GM12878 (cell line): ENCODE measurements at regions not wholly inside any gene's neighbourhood (a gene's known extent, or its start where the extent isn't known, plus 50 kb on each side); places are given as distances from the start of the nearest gene placed in this dataset.

ENCODE experiments used
- ATAC-seq: fragments of 200-7000 bp; cut with Tn5 transposase; 3 replicates; pipeline ENCODE4 v1.9.1; 2020; ENCODE audit warnings: mild to moderate bottlenecking, moderate library complexity
- BruUV-seq: library from RNA; stranded (reverse); fragments of 400-500 nt; replicated peaks from 2 replicates; lab custom pipeline; 2021; lab: Mats Ljungman, UMichigan
- CTCF ChIA-PET: fragments of 300-600 bp; sonication (Branson Sonifier 250); formaldehyde crosslinking; extraction: SDS; loops from one replicate; lab custom pipeline; 2021; ENCODE audit warnings: inconsistent platforms; lab: Yijun Ruan, JAX
- POLR2A ChIA-PET: fragments of 350-600 bp; formaldehyde crosslinking; extraction: SDS; loops from one replicate; lab custom pipeline; 2021; ENCODE audit warnings: inconsistent platforms; lab: Charles Lee
- RAD21 ChIA-PET: fragments of 300-600 bp; sonication (Branson Sonifier 250); formaldehyde crosslinking; loops from one replicate; lab custom pipeline; 2023; ENCODE audit warnings: antibody characterized with exemption; ENCODE audit not compliant: unreplicated experiment; lab: Charles Lee
- SMC1A ChIA-PET: fragments of 300-600 bp; sonication (Branson Sonifier 250); formaldehyde crosslinking; loops from one replicate; lab custom pipeline; 2023; ENCODE audit not compliant: unreplicated experiment, uncharacterized antibody; lab: Charles Lee
- DNase-seq: peaks from one replicate; pipeline ENCODE4 v3.0.0-alpha.2; 2011; ENCODE audit warnings: low read depth, low spot score
- FAIRE-seq: peaks from 3 replicates; lab custom pipeline; 2011; peaks lifted over from hg19 to GRCh38; lab: Jason Lieb, UNC
- H2AFZ ChIP-seq: 2 replicates; pipeline ENCODE4 v1.6.0; 2011; ENCODE audit warnings: low read depth, low read length, control low read depth; ENCODE audit not compliant: control insufficient read depth
- H3K27ac ChIP-seq: 2 replicates; pipeline ENCODE4 v1.5.1; 2011; ENCODE audit warnings: control low read depth; ENCODE audit not compliant: control insufficient read depth, insufficient read depth
- H3K27me3 ChIP-seq, 2 experiments: replicated peaks in 1 of 2; 2 replicates each; pipeline versions ENCODE4 v1.6.0 to v1.6.1; 2011; ENCODE audit warnings: low read length in 1 of 2; ENCODE audit not compliant: control insufficient read depth in 2 of 2, insufficient read depth in 2 of 2
- H3K36me3 ChIP-seq, 2 experiments: 2 replicates each; pipeline ENCODE4 v1.5.1; 2011; ENCODE audit warnings: low read length in 1 of 2; ENCODE audit not compliant: control insufficient read depth in 2 of 2, insufficient read depth in 2 of 2
- H3K4me1 ChIP-seq: 2 replicates; pipeline ENCODE4 v1.6.1; 2011; ENCODE audit warnings: mild to moderate bottlenecking, low read length, moderate library complexity, mixed read lengths; ENCODE audit not compliant: control insufficient read depth, insufficient read depth
- H3K4me2 ChIP-seq: 2 replicates; pipeline ENCODE4 v1.6.0; 2011; ENCODE audit warnings: control low read depth; ENCODE audit not compliant: control insufficient read depth, insufficient read depth
- H3K4me3 ChIP-seq: fragments of 200-600 bp; sonication (generic); 2 replicates; pipeline ENCODE4 v1.5.1; 2016
- H3K79me2 ChIP-seq: 2 replicates; pipeline ENCODE4 v1.6.0; 2011; ENCODE audit warnings: low read length; ENCODE audit not compliant: control insufficient read depth, insufficient read depth
- H3K9ac ChIP-seq: 2 replicates; pipeline ENCODE4 v1.8.0; 2011; ENCODE audit warnings: low read length, control low read depth, mixed read lengths; ENCODE audit not compliant: control insufficient read depth, insufficient read depth
- H3K9me3 ChIP-seq: replicated peaks from 3 replicates; pipeline ENCODE4 v1.5.1; 2011; ENCODE audit warnings: mild to moderate bottlenecking, low read length; ENCODE audit not compliant: control insufficient read depth, insufficient read depth
- H4K20me1 ChIP-seq: 2 replicates; pipeline ENCODE4 v1.6.0; 2011; ENCODE audit not compliant: control insufficient read depth, insufficient read depth
- EGR1 ChIP-seq, 2 experiments: IDR thresholded peaks; 1 replicate in 1 of 2; 2 replicates in 1 of 2; pipeline ENCODE4 v1.6.1; 2011 to 2012; ENCODE audit warnings: low read depth in 2 of 2, low read length in 2 of 2, borderline replicate concordance in 1 of 2, mild to moderate bottlenecking in 1 of 2, moderate library complexity in 1 of 2
- NR2C2 ChIP-seq: IDR thresholded peaks from 2 replicates; pipeline ENCODE4 v1.6.1; 2011; ENCODE audit warnings: borderline replicate concordance, low read depth; ENCODE audit not compliant: control insufficient read depth, insufficient read length
- ZNF274 ChIP-seq: IDR thresholded peaks from one replicate; pipeline ENCODE4 v1.8.0; 2011; ENCODE audit not compliant: insufficient read length, insufficient read depth
- WGBS: methylation state at CpG from one replicate; pipeline ENCODE4 v1.1.6; 2016; ENCODE audit warnings: low lambda C conversion rate; ENCODE audit not compliant: insufficient replicate concordance, insufficient coverage; ENCODE audit errors: missing lambda C conversion rate; 5-methylcytosine and 5-hydroxymethylcytosine counted together
- in situ Hi-C: fragments of 300-500 bp; cut with MboI; formaldehyde crosslinking; loops from 9 replicates; pipeline ENCODE4 v1.14.3; 2018; ENCODE audit warnings: mixed read lengths
- intact Hi-C: fragments of 100-400 bp; cut with micrococcal nuclease; formaldehyde crosslinking; loops from one replicate; pipeline ENCODE4 v1.14.2; 2022; ENCODE audit not compliant: unreplicated experiment
- TF ChIP-seq, protein P1 (sequence below): IDR thresholded peaks from 2 replicates; pipeline ENCODE4 v1.6.1; 2011; ENCODE audit warnings: low read depth, low read length, improper control_type of control experiment, borderline replicate concordance
- TF ChIP-seq, protein P2 (sequence below): IDR thresholded peaks from 2 replicates; pipeline ENCODE4 v1.6.1; 2012; ENCODE audit warnings: mild to moderate bottlenecking, low read depth, low read length

DNA sequence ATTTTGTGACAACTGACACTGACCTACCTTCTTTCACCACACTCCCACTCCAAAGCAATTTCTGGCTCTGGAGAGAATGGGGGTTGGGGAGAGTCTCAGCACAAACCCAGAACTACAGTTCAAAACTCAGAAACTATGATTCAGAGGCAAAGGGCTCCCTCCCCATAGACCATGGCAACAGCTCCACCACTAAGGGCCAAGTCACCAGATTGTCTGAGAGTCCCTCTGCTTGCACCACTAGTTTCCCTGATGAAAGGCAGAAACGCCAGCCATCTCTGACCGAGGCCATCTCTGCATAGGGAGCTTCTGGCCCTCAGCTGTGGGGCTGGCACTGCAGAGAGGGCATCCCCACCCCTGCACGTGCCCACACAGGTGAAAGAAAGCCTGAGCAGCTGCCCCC is 112.4 kb upstream of the VSTM2B start (continued):
- TF ChIP-seq EGR1 (IDR thresholded peaks at IDR 0.05; ENCODE audit: borderline replicate concordance in 1 of 2, low read depth in 2 of 2, low read length in 2 of 2) (no peak), ZNF274 (no peak)
- TF ChIP-seq, protein P1, sequence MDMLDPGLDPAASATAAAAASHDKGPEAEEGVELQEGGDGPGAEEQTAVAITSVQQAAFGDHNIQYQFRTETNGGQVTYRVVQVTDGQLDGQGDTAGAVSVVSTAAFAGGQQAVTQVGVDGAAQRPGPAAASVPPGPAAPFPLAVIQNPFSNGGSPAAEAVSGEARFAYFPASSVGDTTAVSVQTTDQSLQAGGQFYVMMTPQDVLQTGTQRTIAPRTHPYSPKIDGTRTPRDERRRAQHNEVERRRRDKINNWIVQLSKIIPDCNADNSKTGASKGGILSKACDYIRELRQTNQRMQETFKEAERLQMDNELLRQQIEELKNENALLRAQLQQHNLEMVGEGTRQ: no peak

DNA sequence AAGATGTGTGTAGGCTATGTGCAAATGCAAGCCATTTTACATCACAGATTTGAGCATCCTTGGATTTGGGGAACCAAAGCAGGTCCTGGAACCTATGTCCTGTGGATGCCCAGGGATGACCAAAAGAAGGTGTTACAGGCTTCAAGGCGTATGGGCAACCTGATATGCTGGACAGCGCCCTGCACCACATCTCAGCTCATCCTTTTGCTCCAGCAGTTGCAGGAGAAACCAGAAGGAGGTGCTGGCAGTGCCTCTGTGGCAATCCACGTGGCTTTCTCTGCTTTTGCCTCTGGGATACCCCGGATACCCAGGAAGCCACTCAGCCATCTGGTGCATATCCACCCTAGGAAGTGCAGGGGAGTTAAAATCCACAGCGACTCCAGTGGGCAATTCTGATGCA is 110.3 kb upstream of the VSTM2B start:
- Histone ChIP-seq H3K4me1 (no peaks in the 10 kb centered on the region), H2AFZ (no peak overlapping the region), H3K27me3 (no peaks in the 10 kb centered on the region), H3K36me3 (no peaks in the 10 kb centered on the region), H3K79me2 (no peaks in the 10 kb centered on the region), H3K27ac (no peak overlapping the region), H3K4me3 (no peak overlapping the region), H3K9ac (no peak overlapping the region), H4K20me1 (no peaks in the 10 kb centered on the region), H3K9me3 (no peaks in the 10 kb centered on the region), H3K4me2 (no peak overlapping the region)
- POLR2A ChIA-PET: no interaction called here
- in situ Hi-C loops: no loop called here
- TF ChIP-seq, protein P2, sequence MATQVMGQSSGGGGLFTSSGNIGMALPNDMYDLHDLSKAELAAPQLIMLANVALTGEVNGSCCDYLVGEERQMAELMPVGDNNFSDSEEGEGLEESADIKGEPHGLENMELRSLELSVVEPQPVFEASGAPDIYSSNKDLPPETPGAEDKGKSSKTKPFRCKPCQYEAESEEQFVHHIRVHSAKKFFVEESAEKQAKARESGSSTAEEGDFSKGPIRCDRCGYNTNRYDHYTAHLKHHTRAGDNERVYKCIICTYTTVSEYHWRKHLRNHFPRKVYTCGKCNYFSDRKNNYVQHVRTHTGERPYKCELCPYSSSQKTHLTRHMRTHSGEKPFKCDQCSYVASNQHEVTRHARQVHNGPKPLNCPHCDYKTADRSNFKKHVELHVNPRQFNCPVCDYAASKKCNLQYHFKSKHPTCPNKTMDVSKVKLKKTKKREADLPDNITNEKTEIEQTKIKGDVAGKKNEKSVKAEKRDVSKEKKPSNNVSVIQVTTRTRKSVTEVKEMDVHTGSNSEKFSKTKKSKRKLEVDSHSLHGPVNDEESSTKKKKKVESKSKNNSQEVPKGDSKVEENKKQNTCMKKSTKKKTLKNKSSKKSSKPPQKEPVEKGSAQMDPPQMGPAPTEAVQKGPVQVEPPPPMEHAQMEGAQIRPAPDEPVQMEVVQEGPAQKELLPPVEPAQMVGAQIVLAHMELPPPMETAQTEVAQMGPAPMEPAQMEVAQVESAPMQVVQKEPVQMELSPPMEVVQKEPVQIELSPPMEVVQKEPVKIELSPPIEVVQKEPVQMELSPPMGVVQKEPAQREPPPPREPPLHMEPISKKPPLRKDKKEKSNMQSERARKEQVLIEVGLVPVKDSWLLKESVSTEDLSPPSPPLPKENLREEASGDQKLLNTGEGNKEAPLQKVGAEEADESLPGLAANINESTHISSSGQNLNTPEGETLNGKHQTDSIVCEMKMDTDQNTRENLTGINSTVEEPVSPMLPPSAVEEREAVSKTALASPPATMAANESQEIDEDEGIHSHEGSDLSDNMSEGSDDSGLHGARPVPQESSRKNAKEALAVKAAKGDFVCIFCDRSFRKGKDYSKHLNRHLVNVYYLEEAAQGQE: peak; percentile 38; the same call in 1 of the 2 replicates
- TF ChIP-seq NR2C2: no peak
- intact Hi-C loops: no loop called here
- WGBS: 10% methylated on average over 5 of the region's 5 CpGs
- BruUV-seq: no TSS peak
- SMC1A ChIA-PET: no interaction called here
- RAD21 ChIA-PET: no interaction called here
- FAIRE-seq (no peak), ATAC-seq (no peak), DNase-seq (no peak)
- CTCF ChIA-PET: no interaction called here
